Upper lobe of left lung (tissue), 4 donors: ENCODE measurements at regions not wholly inside any gene's neighbourhood (a gene's known extent, or its start where the extent isn't known, plus 50 kb on each side); places are given as distances from the start of the nearest gene placed in this dataset.

Experiments
- EP300 ChIP-seq, 4 donors: sonication (generic); formaldehyde crosslinking; IDR thresholded peaks; one replicate each; pipeline ENCODE4 v1.5.1; 2017; ENCODE audit warnings: antibody characterized with exemption in 4 of 4, control low read depth in 2 of 4
- POLR2A ChIP-seq, 4 donors: fragments of 450-650 bp; IDR thresholded peaks; one replicate each; pipeline ENCODE4 v1.5.1; 2016 to 2017; ENCODE audit warnings: antibody characterized with exemption in 4 of 4, mild to moderate bottlenecking in 2 of 4
- POLR2AphosphoS5 ChIP-seq, 2 donors: sonication (generic); formaldehyde crosslinking; IDR thresholded peaks; one replicate each; pipeline ENCODE4 v1.5.1; 2017; ENCODE audit warnings: antibody characterized with exemption in 2 of 2
- TF ChIP-seq, protein P1 (sequence below), 6 experiments: fragments of 450-650 bp in 4 of 6; fragments of 200-600 bp in 2 of 6; sonication (generic) in 2 of 6; IDR thresholded peaks; one replicate each; pipeline ENCODE4 v1.5.1; 2016 to 2019; ENCODE audit warnings: antibody characterized with exemption in 6 of 6

DNA sequence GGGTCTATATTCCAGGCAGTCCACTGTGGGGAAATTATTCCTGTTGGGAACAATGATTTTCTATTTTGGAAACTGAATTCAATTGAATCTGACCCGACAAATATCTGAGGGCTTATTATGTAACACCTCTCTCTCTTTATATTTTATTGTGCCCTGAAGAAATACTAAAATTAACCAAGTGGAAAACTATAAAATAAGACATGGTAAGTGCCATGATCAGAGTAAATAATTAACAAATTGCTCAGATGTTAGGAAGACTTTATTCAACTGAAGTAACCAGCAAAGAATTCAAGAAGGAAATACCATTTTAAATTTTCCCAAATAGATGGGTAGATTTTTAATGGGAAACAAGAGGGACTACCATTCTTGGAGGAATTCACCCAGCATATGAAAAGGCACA lies 632.9 kb downstream of the MAFB start:
- TF ChIP-seq, protein P1, sequence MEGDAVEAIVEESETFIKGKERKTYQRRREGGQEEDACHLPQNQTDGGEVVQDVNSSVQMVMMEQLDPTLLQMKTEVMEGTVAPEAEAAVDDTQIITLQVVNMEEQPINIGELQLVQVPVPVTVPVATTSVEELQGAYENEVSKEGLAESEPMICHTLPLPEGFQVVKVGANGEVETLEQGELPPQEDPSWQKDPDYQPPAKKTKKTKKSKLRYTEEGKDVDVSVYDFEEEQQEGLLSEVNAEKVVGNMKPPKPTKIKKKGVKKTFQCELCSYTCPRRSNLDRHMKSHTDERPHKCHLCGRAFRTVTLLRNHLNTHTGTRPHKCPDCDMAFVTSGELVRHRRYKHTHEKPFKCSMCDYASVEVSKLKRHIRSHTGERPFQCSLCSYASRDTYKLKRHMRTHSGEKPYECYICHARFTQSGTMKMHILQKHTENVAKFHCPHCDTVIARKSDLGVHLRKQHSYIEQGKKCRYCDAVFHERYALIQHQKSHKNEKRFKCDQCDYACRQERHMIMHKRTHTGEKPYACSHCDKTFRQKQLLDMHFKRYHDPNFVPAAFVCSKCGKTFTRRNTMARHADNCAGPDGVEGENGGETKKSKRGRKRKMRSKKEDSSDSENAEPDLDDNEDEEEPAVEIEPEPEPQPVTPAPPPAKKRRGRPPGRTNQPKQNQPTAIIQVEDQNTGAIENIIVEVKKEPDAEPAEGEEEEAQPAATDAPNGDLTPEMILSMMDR (IDR thresholded peaks at IDR 0.05) = no peak
- TF ChIP-seq POLR2A (IDR thresholded peaks at IDR 0.05) (no peak), EP300 (IDR thresholded peaks at IDR 0.05) (no peak), POLR2AphosphoS5 (IDR thresholded peaks at IDR 0.05) (no peak)
